HCT116 (cell line): ENCODE measurements at regions not wholly inside any gene's neighbourhood (a gene's known extent, or its start where the extent isn't known, plus 50 kb on each side); places are given as distances from the start of the nearest gene placed in this dataset.

Source experiments
- ATAC-seq: fragments of 200-7000 bp; cut with Tn5 transposase; 2 replicates; pipeline ENCODE4 v1.9.1; 2020; ENCODE audit warnings: mild to moderate bottlenecking, moderate library complexity
- BruUV-seq: library from RNA; stranded (reverse); fragments of 400-500 nt; replicated peaks from 2 replicates; lab custom pipeline; 2021; lab: Mats Ljungman, UMichigan
- CTCF ChIA-PET: fragments of 300-600 bp; sonication (Branson Sonifier 250); formaldehyde crosslinking; loops from one replicate; lab custom pipeline; 2021; ENCODE audit warnings: antibody characterized with exemption; lab: Charles Lee
- POLR2A ChIA-PET: fragments of 300-600, 350-600 bp; sonication (Branson Sonifier 250); formaldehyde crosslinking; loops from one replicate; lab custom pipeline; 2021; ENCODE audit warnings: antibody characterized with exemption; lab: Charles Lee
- RAD21 ChIA-PET, 2 experiments: fragments of 300-600 bp; sonication (Branson Sonifier 250); formaldehyde crosslinking; loops; one replicate each; lab custom pipeline; 2023; ENCODE audit warnings: low total read pairs in 2 of 2; ENCODE audit not compliant: uncharacterized antibody in 2 of 2, unreplicated experiment in 2 of 2, low non-redundant PET in 1 of 2; lab: Charles Lee
- DNase-seq: peaks from one replicate; pipeline ENCODE4 v3.0.0-alpha.2; 2010; ENCODE audit warnings: low read depth, low spot score
- H2AFZ ChIP-seq: fragments of 200-600 bp; shearing (Covaris generic), sonication (generic); 2 replicates; pipeline ENCODE4 v1.6.1; 2017; ENCODE audit warnings: low read depth, mixed run types, mixed read lengths, antibody characterized with exemption, low read length; ENCODE audit not compliant: poor library complexity, severe bottlenecking
- H3K27ac ChIP-seq: 2 replicates; pipeline ENCODE4 v1.5.1; 2012; ENCODE audit warnings: low read depth, low read length
- H3K27me3 ChIP-seq: fragments of 200-600 bp; sonication (generic); 2 replicates; pipeline ENCODE4 v1.6.1; 2016; ENCODE audit warnings: mixed run types, low read length, mixed read lengths; ENCODE audit not compliant: insufficient read depth
- H3K36me3 ChIP-seq, 2 experiments: fragments of 200-500 bp in 1 of 2; fragments of 200-600 bp in 1 of 2; sonication (Bioruptor generic) in 1 of 2; sonication (generic) in 1 of 2; 2 replicates each; pipeline versions ENCODE4 v1.5.1 to v1.6.1; 2014 to 2016; ENCODE audit warnings: low read length in 2 of 2, inconsistent platforms in 1 of 2, mixed read lengths in 1 of 2, mixed run types in 1 of 2; ENCODE audit not compliant: insufficient read depth in 2 of 2, control insufficient read depth in 1 of 2
- H3K4me1 ChIP-seq, 2 experiments: fragments of 200-600 bp in 1 of 2; sonication (generic) in 1 of 2; 2 replicates each; pipeline versions ENCODE4 v1.5.1 to v1.6.1; 2012 to 2017; ENCODE audit warnings: low read length in 2 of 2, inconsistent platforms in 1 of 2, mild to moderate bottlenecking in 1 of 2, mixed read lengths in 1 of 2, mixed run types in 1 of 2, moderate library complexity in 1 of 2; ENCODE audit not compliant: insufficient read depth in 2 of 2, control insufficient read depth in 1 of 2
- H3K4me2 ChIP-seq: fragments of 200-600 bp; sonication (generic); 2 replicates; pipeline ENCODE4 v1.6.1; 2017; ENCODE audit warnings: mixed run types, low read length, mixed read lengths
- H3K4me3 ChIP-seq, 2 experiments: fragments of 200-600 bp in 1 of 2; sonication (generic) in 1 of 2; replicated peaks in 1 of 2; 2 replicates each; pipeline ENCODE4 v1.5.1; 2011 to 2016; ENCODE audit warnings: low read length in 2 of 2, control low read depth in 1 of 2, low read depth in 1 of 2, mild to moderate bottlenecking in 1 of 2, mixed read lengths in 1 of 2, mixed run types in 1 of 2
- H3K79me2 ChIP-seq: fragments of 200-600 bp; sonication (generic); 2 replicates; pipeline ENCODE4 v1.6.1; 2017; ENCODE audit warnings: mild to moderate bottlenecking, mixed run types, low read length, moderate library complexity, mixed read lengths; ENCODE audit not compliant: insufficient read depth
- H3K9ac ChIP-seq: fragments of 200-600 bp; sonication (generic); 2 replicates; pipeline ENCODE4 v1.6.1; 2016; ENCODE audit warnings: low read length, mixed read lengths
- H3K9me2 ChIP-seq: fragments of 200-600 bp; sonication (generic), shearing (Covaris generic); 2 replicates; pipeline ENCODE4 v1.6.1; 2017; ENCODE audit warnings: mixed run types, mild to moderate bottlenecking, moderate library complexity; ENCODE audit not compliant: insufficient read depth
- H3K9me3 ChIP-seq, 2 experiments: fragments of 200-500 bp in 1 of 2; fragments of 200-600 bp in 1 of 2; sonication (Bioruptor generic) in 1 of 2; sonication (generic) in 1 of 2; 2 replicates each; pipeline ENCODE4 v1.6.1; 2014 to 2017; ENCODE audit warnings: low read length in 2 of 2, mixed read lengths in 2 of 2, inconsistent platforms in 1 of 2, low read depth in 1 of 2, mild to moderate bottlenecking in 1 of 2, mixed run types in 1 of 2, moderate library complexity in 1 of 2; ENCODE audit not compliant: control insufficient read depth in 1 of 2, insufficient read depth in 1 of 2
- H4K20me1 ChIP-seq: fragments of 200-600 bp; sonication (generic), shearing (Covaris generic); 2 replicates; pipeline ENCODE4 v1.6.1; 2017; ENCODE audit warnings: mixed run types, mild to moderate bottlenecking, moderate library complexity; ENCODE audit not compliant: insufficient read depth
- CBX3 ChIP-seq: IDR thresholded peaks from 2 replicates; pipeline ENCODE4 v1.6.1; 2012; ENCODE audit warnings: low read depth
- CEBPB ChIP-seq: IDR thresholded peaks from 2 replicates; pipeline ENCODE4 v1.6.1; 2012; ENCODE audit warnings: low read depth
- EZH2 ChIP-seq: fragments of 200-600 bp; sonication (generic); IDR thresholded peaks from 2 replicates; pipeline ENCODE4 v1.6.1; 2017; ENCODE audit warnings: antibody characterized with exemption, mixed run types
- EZH2phosphoT487 ChIP-seq: fragments of 200-600 bp; IDR thresholded peaks from 2 replicates; pipeline ENCODE4 v1.6.1; 2018; ENCODE audit warnings: antibody characterized with exemption, borderline replicate concordance
- POLR2A ChIP-seq: IDR thresholded peaks from 2 replicates; pipeline ENCODE4 v1.7.0; 2011; ENCODE audit warnings: borderline replicate concordance; ENCODE audit not compliant: insufficient read depth, insufficient read length; ENCODE audit errors: extremely low read depth
- RAD21 ChIP-seq: IDR thresholded peaks from 2 replicates; pipeline ENCODE4 v1.6.1; 2012; ENCODE audit warnings: low read depth, mild to moderate bottlenecking
- REST ChIP-seq: IDR thresholded peaks from 2 replicates; pipeline ENCODE4 v1.6.1; 2012; ENCODE audit warnings: low read depth
- SP1 ChIP-seq: IDR thresholded peaks from 2 replicates; pipeline ENCODE4 v1.6.1; 2012; ENCODE audit warnings: low read depth
- ZFX ChIP-seq: fragments of 450-650 bp; IDR thresholded peaks from 2 replicates; pipeline ENCODE4 v1.6.1; 2017
- ZNF274 ChIP-seq: fragments of 200-500 bp; sonication (Bioruptor generic); IDR thresholded peaks from 2 replicates; pipeline ENCODE4 v1.6.1; 2014; ENCODE audit warnings: mild to moderate bottlenecking, low read depth, low read length, inconsistent platforms
- intact Hi-C: fragments of 100-400 bp; cut with micrococcal nuclease; formaldehyde crosslinking; loops from 2 replicates; pipeline ENCODE4 v1.10.0; 2022

- Histone ChIP-seq H3K27ac (no peak overlapping the region), H3K36me3 (no peaks in the 10 kb centered on the region), H3K4me2 (no peak overlapping the region), H3K27me3 (peaks cover 13% of the 10 kb centered on the region; the same call in 1 of the 2 replicates), H3K4me3 (no peak overlapping the region), H3K9me3 (no peaks in the 10 kb centered on the region), H3K9me2 (no peaks in the 10 kb centered on the region), H3K79me2 (no peaks in the 10 kb centered on the region), H3K4me1 (no peaks in the 10 kb centered on the region), H2AFZ (no peak overlapping the region), H4K20me1 (no peaks in the 10 kb centered on the region), H3K9ac (no peak overlapping the region)
- CTCF ChIA-PET = no interaction called here
- TF ChIP-seq ZNF274 = no peak
- TF ChIP-seq POLR2A = no peak
- TF ChIP-seq CEBPB = no peak
- no peak for TF ChIP-seq SP1
- TF ChIP-seq ZFX = no peak
- TF ChIP-seq REST = no peak
- no peak for TF ChIP-seq RAD21
- no peak for TF ChIP-seq EZH2
- TF ChIP-seq EZH2phosphoT487 = no peak
- no peak for TF ChIP-seq CBX3
- no peak for DNase-seq
- POLR2A ChIA-PET = no interaction called here
- BruUV-seq = no TSS peak
- RAD21 ChIA-PET = no interaction called here
- intact Hi-C loops = no loop called here
- no peak for ATAC-seq
These were observed 82.3 kb downstream of the YTHDF1 start for GRCh38 chr20:63133481-63134091.
